Left hindlimb (tissue), 1 donor: ENCODE measurements at regions not wholly inside any gene's neighbourhood (a gene's known extent, or its start where the extent isn't known, plus 50 kb on each side); places are given as distances from the start of the nearest gene placed in this dataset.
"Not testable (repeated sequence)": the region's sequence is repeated elsewhere in the genome, so short reads cannot be mapped to it uniquely, and the experiment has no call there.

Source experiments
- DNase-seq: peaks from one replicate; pipeline ENCODE4 v3.0.0-alpha.2; 2018

DNA sequence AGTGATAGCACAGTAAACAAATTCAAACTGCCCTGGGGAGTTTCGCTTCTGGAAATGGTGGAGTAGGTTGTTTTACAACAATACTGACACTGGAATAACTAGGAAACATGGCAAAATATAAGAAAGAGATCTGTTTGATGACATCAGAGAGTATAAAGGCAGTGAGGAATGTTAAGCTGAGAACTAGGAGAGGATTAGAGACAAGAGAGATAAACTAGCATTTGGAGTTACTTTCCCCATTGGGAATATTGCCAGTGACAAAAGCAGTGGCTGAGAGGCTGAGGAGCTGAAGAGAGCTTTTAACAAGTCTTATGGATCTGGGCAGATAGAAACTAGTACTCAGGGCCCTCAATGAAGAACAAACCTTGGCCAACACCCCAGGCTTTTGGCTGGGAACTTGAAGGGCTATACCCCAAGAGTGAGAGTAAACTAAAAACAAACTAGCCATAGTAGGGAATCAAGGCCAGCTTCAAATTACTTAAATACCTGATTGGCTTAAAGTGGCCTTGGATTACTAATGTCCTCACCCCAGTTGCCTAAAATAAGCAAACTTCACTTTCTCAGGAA is 280.4 kb downstream of the KLF13 start:
- no peak for DNase-seq

DNA sequence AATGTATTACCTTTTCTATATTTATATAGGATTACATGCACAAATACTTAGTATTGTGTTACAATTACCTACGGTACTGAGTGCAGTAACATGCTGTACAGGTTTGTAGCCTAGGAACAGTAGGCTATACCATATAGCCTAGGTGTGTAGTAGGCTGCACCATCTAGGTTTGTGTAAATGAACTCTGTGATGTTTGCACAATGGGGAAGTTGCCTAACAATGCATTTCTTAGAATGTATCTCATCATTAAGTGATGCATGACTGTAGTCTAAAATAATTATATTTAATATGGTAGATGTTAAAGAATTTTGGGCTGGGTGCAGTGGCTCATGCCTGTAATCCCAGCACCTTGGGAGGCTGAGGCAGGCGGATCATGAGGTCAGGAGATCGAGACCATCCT is 281.0 kb downstream of the KLF13 start:
- no peak for DNase-seq

DNA sequence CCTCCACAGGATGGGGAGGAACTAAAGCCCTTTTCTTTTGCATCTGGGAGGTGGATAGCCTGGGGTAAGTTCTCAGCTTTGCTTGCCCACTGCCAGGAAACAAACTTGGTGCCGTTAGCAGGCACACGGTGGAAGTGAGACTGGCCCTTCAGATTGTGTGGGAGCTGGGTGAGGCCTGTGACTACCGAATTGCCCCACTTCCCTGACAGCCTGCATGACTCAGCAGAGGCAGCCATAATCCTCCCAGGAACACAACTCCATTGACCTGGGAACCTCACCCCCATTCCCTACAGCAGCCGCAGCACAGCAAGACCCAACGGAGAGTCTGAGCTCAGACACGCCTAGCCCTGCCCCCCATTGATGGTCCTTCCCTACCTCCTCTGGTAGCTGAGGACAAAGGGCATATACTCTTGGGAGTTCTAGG is 282.6 kb downstream of the KLF13 start:
- no peak for DNase-seq

DNA sequence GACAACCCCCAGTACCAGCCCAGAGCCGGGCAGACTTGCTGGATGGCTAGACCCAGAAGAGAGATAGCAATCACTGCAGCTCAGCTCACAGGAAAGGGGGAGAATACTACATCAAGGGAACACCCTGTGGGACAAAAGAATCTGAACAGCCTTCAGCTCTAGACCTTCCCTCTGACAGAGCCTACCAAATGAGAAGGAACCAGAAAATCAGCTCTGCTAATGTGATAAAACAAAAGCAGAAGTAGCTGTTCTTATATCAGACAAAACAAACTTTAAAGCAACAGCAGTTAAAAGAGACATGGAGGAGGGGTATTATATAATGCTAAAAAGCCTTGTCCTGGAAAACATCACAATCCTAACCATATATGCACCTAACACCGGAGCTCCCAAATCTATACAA is 283.3 kb downstream of the KLF13 start:
- DNase-seq: no peak

DNA sequence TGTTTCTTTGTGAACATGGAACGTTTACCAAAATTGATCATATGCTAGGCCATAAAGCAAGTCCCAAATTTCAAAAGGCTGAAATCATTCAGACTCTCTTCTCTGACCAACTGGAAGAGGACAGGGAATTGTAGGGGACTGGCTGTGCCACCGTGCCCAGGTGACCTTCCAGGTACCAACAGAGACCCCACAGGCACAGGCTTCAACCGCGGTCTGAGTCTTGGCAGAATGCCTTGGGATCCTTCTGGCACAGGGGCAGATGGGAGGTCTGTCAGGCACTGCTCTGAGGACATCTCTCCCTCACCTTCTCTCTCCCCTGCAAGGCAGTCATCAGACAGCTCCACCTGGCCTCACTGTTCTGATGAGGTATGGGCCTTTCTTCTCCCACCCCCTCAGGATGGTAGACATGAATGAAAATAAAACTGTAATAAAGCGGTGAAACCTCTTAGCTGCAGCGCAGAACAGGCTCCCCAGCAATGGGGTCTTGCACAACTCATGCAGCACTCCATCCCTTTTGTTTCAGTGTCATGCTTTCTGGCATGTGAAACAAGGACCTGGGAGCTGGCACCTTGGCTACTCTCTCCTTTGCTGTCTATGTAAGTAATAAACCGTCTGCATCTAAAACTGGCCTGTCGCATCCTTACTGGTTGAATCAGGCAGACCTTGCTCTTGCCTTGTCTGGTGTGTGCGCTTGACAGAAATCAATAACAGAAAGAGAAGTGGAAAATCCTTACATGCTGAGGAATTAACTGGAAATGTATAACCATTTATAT is 289.2 kb downstream of the KLF13 start:
- no peak for DNase-seq

DNA sequence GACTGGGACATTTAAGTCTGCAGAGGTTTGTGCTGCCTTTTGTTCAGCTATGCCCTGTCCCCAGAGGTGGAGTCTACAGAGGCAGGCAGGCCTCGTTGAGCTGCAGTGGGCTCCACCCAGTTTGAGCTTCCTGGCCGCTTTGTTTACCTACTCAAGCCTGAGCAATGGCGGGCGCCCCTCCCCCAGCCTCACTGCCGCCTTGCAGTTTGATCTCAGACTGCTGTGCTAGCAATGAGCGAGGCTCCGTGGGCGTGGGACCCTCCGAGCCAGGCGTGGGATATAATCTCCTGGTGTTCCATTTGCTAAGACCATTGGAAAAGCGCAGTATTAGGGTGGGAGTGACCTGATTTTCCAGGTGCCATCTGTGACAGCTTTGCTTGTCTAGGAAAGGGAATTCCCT is 296.7 kb downstream of the KLF13 start:
- not testable (repeated sequence) for DNase-seq

DNA sequence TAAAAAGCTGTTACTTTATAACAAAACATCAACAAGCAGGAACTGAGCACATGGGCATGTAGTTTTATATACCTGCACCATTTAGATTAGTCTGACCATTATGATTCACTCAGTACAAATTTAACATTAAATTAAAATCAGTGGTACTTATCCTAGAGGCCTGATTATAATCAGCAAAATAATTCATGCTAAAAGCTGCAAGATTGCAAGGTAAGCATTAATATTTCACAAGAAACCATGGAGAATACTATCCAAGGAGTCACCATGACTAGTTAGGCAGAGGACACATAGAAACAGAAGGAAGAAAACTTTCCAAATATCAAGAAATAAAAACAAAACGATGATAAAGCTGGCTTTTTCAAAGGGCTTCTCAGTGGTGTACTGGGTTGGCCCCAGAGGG is 297.5 kb downstream of the KLF13 start:
- not testable (repeated sequence) for DNase-seq

DNA sequence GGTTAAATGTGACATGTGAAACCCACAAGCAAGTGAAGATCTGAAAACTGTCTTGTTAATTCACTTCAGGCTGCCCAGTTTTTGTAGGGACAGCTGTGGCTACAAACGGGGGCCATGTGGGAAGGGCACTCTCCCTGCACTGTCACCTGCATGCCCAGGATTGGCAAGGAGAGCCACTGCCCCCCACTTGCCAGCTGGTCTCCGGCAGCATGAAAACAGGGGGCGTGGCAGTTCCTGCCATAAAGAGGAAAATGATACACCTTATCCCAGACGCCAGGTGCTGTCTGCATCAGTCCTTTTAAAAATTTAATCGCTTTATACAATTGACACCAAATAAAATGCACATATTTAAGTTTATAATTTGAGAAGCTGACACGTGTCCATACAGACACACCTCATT is 309.1 kb downstream of the KLF13 start:
- DNase-seq: not testable (repeated sequence)

DNA sequence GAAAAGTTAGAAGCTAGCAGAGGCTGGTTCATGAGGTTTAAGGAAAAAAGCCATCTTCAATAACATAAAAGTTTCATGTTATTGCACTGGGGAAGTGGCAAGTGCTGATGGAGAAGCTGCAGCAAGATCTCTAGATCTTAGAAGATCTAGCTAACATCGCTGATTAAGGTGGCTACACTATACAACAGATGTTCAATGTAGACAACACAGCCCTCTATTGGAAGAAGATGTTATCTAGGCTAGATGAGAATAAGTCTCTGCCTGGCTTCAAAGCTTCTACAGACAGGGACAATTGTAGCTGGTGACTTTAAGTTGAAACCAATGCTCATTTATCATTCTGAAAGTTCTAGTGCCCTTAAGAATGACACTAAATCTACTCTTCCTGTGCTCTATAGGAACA is 310.3 kb downstream of the KLF13 start:
- DNase-seq: not testable (repeated sequence)

DNA sequence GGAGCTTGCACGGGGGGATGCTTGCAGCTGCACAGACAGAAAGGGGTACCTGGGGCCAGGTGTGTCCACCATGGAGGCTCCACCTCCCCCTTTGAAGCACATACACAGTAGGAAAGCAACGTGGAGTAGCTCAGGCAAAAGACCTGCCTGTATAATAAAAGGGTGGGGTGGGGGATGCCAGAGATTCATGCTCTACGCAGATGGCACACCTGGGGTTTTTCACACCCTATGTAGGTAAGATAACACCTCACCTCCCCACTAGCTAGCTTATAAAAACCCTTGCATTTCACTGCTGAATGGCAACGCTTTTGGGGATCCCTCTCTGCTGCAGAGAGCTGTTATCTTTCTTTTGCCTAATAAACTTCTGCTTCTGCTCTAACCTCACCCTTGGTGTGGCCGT is 317.3 kb downstream of the KLF13 start:
- not testable (repeated sequence) for DNase-seq

DNA sequence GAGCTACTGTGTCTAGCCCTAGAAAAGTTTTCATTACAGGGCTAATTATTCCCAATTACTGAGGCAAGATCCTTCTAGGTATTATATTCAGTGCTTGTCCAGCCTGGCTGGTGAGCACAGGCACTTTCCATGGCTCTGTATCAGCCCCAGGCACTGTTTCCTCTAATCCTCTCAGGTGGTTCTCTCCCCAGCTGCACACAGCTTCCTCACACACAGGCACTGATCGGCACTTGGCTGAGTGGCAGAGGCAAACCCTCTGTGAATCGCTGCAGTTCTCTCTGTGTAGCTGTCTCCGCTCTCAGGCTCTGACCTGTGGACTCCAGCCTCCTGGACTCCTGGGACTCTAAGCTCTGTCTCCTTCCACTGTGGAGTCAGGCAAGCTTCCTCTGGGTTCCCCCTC is 318.1 kb downstream of the KLF13 start:
- DNase-seq: not testable (repeated sequence)

DNA sequence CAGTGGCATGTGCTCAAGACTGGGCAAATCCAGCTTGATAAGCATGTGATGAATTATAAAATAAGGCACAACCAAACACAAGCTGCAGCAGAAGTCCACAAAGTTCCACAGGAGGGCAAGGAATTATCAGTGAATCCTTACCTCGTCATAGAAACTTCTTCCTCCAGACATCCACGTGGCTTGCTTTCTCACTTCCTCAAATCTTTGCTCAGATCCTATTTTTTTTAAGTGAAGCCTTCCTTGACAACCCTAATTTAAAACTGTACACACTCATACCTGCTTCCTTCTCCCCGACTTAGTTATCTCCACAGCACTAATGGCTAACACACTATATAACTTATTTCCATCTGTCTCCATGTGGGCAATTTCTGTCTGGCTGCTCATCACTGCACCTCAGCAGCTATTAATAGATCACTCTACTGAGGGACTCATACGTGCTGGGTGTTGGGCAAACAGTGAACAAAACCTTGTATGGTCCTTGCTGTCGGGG is 320.7 kb downstream of the KLF13 start:
- not testable (repeated sequence) for DNase-seq

DNA sequence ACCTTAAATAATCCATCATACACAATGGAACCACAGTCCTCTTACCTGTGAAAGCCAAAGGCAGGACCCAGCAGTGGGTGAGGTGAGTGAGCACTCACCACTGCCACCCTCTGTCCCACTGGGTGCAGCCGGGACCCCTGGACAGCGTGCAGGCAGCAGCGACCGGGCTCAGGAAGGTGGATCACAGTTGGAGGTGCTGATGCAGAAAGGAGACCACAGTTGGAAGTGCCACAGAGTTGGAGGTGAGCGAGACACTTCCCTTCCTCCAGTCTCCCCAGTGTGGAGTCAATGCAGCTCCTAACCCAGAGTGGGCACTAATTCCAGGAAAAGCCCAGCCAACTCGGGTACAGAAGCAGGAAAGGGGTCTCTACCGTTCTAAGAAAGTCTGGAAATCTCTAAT is 323.0 kb downstream of the KLF13 start:
- DNase-seq: not testable (repeated sequence)

DNA sequence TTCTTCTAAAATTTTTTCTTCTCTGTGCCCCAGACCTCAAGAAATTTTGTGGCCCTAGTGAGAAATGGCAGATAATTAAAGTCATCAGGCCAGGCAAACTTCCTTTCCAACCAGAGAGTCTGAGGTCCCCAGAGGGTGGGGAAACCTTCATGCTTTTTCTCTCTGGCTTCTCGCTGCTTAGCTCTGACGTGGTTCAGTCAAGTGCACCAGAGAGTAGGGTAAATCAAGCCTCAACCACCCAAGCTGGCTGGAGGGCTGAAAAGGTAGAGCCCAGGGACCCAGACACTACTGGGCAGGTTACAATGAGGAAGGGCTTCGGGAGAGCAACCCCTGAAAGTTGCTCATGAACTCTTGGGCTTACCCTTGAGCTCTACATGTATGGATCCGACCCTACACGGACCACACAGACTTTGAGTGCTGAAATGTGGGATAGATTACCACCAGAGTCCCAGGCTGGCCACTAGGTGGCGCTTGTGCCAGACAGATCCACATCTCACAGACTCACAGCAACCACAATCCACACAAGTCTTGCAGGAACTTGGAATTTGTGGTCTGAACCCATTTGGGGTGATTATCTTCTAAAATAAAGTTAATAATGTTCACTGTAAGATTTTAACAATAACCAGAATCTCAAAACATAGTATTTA is 323.5 kb downstream of the KLF13 start:
- not testable (repeated sequence) for DNase-seq

DNA sequence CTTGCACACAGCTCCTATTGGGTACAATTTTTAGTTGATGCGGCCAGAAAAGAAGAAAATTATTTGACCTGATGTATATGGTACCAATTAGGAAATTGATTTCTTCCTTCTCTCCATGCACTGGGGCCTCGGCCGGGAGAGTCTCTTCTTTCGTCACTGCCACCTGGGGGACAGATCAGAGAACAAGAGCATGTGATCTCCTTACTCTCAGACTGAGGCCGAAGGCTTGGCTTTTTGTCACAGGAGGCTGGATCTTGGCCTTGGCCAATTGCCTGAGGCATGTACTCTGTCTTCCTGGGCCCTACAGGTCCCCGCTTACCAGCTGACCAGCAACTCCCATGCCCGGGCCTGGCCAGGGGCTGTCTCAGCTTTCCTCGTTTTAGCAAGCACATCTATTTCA is 330.3 kb downstream of the KLF13 start:
- not testable (repeated sequence) for DNase-seq

DNA sequence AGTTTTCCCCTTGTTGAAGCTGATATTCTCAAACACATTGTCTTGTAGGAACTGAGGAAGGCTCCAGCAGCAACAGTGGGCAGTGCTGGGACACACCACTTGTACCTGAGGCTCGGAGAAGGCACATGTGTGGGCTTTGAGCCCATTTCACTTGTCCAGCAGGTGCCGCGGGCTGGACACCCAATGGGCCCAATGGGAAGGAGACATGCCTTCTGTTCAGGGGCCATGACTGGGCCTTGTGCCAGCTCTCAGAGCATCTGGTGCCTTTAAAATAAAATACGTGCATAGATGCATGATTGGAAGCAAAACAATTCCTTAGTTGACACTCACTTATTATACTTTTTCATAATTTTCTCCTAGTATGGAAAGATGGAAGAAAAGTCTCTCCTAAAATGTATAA is 334.2 kb downstream of the KLF13 start:
- DNase-seq: no peak

DNA sequence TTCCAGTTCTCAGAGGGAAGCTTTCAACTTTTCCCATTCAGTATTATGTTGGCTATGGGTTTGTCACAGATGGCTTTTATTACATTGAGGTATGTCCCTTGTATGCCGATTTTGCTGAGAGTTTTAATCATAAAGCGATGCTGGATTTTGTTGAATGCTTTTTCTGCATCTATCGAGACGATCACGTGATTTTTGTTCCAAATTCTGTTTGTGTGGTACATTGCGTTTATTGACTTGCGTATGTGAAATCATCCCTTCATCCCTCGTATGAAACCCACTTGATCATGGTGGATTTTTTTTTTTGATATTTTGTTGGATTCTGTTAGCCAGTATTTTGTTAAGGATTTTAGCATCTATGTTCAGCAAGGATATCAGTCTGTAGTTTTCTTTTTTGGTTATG is 339.1 kb downstream of the KLF13 start:
- not testable (repeated sequence) for DNase-seq

DNA sequence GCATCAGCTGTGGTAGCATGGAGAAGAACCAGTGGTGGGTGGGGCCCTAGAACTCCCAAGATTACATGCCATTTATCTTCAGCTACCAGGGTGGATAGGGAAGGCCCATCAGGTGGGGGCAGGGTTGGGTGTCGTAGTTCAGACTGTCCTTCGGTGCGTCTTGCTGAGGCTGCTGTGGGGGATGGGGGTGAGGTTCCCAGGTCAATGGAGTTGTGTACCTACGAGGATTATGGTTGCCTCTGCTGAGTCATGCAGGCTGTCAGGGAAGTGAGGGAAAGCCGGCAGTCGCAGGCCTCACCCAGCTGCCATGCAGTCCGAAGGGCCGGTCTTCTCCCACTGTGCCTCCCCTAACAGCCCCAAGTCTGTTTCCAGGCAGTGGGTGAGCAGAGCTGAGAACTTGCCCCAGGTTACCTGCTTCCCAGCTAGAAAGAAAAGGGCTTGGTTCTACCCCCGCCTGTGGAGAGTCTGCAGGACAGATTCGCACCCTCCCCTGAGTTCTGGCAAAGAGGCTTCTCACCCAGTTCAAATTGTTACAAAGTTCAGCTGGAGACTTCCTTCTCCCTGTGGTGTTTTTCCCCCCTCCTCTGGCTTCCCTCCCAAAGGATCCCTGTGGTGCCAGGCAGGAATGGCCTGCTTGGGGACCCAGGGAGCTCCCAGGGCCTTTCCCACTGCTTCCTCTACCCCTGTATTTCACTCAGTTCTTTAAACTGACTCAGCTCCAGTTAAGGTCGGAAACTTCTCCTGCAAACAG is 342.7 kb downstream of the KLF13 start:
- not testable (repeated sequence) for DNase-seq

DNA sequence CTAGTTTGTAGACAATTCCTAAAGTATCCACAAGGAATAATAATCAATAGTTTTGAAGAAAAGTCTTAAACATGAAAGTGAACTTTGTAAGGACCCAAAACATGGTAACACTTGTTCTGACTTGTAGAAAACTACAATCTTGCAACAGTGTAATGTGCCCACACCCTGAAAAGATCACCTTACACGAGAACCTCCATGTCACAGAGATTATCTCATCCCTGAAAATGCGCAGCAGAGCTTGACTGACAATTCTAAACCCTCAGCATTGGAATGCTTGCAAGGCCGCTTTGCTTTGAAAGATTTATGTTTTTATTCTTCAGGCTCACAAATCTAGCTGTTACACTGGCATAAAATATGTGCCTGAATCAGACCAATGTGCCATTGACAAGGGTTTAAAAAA is 346.6 kb downstream of the KLF13 start:
- not testable (repeated sequence) for DNase-seq

DNA sequence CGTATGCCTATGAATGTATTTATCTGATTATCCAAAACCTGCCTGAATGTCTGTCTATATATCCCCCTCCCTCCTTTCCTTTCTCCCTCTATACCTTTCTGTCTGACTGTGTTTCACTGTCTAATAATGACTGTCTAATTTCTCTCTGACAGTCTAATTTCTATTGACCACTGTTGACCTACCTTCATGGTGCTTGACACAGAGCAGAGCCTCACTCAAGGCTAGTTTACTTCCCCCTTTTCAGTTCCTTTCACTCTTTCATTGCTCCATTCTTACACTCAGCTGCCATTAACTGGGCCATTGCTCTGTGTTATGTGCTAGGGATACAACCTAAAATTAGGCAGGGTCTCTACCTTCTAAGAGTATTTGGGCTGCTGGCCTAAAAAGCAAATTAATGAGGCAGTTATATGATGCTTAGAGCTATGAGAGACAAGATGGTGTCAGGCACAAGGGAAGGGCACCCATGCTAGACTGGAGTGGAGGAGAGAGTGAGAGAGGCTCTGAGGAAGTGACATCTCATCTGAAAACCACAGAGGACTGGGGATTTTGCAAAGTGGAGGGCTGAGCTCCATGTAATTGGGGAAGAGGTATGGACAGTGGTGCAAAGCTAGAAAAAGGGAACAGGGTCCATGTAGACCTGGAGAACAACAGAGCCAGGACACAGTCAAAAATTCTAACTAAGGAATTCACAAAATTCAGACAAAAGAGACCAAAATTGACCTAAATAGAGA is 348.6 kb upstream of the CHRNA7 start:
- DNase-seq: not testable (repeated sequence)

DNA sequence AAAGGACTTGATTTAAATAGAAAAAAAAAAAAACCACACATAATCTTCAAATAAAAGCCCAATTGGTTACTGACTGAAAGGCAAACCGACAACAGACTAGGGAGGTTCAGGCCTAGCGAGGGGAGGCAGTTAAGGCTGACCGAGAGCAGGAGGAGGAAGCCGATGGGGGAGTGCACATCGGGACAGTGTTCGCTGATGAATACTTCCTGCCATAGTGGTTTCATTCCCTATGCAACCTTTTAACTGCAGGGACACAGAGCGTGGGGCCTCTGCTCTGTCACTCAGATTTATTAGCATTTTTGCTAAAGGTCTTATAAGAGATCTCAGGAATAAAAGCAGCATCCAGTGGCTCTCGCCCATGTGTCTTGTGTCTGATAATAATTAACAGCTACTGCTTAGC is 343.2 kb upstream of the CHRNA7 start:
- not testable (repeated sequence) for DNase-seq

DNA sequence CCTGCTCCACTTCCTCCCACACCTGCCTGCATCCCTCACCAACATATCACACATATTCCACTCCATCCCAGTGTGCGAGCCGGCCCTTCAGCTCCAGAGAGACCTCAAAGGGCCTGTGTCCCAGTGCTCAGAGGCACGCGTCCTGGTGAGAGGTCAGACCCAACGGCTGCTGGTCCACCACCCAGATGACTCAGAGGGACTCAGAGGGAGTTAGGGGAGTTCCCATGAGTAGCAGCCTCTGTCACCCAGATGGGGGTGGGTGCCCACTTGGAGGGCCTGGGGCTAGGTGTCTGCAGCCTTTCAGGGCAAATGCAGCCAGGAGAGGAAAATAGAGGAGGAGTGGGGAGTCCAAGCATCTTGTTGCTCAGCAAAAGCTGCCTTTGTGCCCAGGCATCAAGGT is 333.8 kb upstream of the CHRNA7 start:
- not testable (repeated sequence) for DNase-seq
